ENCODE measurements at regions not wholly inside any gene's neighbourhood (a gene's known extent, or its start where the extent isn't known, plus 50 kb on each side); places are given as distances from the start of the nearest gene placed in this dataset.
"Not testable (repeated sequence)": the region's sequence is repeated elsewhere in the genome, so short reads cannot be mapped to it uniquely, and the experiment has no call there.

DNA sequence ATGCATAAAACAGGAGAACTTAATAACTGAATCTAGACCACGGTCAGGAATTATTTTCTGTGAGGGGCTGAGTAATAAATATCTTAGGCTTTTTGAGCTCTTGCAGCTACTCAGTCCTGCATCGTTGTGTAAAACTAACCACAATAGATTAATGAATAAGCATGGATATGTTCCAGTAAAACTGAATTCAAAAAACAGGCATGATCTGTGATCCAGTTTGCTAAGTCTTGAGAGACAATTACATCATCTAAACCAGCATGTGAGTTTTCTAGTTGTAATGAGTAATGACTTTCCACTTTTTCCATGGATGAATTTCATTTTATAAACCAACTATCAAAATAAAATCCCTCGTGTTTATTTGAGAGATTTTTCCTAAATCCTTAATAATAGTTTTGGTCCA, 336.8 kb downstream of the RFPL4B start:
- TF ChIP-seq CTCF (IDR thresholded peaks at IDR 0.05) (no peak), POLR2A (IDR thresholded peaks at IDR 0.05) (no peak)
- intact Hi-C loops (cut with DNase I; ENCODE audit: low total_unique reads) = no loop called here
- no peaks in the 10 kb centered on the region for H3K9me3 ChIP-seq
- DNase-seq = no peak
- peaks cover 0 to 4% of the 10 kb centered on the region in 2 donors for H3K36me3 ChIP-seq
- no peak overlapping the region for H3K4me3 ChIP-seq
- H3K4me1 ChIP-seq = no peaks in the 10 kb centered on the region
- H3K27me3 ChIP-seq = no peaks in the 10 kb centered on the region
- no peak overlapping the region for H3K27ac ChIP-seq

DNA sequence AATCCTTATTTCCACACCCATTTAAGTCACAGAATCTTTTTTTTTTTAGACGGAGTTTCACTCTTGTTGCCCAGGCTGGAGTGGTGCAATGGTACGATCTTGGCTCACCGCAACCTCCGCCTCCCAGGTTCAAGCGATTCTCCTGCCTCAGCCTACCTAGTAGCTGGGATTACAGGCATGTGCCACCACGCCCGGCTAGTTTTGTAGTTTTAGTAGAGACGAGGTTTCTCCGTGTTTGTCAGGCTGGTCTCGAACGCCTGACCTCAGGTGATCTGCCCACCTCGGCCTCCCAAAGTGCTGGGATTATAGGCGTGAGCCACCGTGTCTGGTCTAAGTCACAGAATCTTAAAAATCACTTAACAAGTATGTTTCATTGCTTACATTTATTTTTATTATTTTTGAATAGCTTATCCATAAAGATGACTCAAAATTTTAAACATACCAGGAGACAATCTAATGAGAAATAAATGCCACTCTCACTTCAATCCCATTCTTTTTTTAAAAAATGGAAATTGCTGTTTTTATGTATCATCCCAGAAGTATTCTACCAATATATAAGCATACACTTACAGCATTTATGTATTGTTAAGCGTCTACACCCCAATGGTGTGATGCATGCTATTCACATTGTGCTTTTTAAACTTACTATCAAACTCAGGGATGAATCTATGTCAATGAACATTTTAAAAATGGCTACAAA, 338.5 kb downstream of the RFPL4B start:
- H3K27ac ChIP-seq; DNase-seq; H3K36me3 ChIP-seq; H3K4me1 ChIP-seq; H3K4me3 ChIP-seq; H3K27me3 ChIP-seq; H3K9me3 ChIP-seq; intact Hi-C loops (cut with DNase I; ENCODE audit: low total_unique reads): not testable (repeated sequence)

- H3K4me3 ChIP-seq; intact Hi-C loops (cut with DNase I; ENCODE audit: low total_unique reads); H3K27ac ChIP-seq: not testable (repeated sequence)
Measured at GRCh38 chr6:112688487-112689165, 341.5 kb downstream of the RFPL4B start.

DNA sequence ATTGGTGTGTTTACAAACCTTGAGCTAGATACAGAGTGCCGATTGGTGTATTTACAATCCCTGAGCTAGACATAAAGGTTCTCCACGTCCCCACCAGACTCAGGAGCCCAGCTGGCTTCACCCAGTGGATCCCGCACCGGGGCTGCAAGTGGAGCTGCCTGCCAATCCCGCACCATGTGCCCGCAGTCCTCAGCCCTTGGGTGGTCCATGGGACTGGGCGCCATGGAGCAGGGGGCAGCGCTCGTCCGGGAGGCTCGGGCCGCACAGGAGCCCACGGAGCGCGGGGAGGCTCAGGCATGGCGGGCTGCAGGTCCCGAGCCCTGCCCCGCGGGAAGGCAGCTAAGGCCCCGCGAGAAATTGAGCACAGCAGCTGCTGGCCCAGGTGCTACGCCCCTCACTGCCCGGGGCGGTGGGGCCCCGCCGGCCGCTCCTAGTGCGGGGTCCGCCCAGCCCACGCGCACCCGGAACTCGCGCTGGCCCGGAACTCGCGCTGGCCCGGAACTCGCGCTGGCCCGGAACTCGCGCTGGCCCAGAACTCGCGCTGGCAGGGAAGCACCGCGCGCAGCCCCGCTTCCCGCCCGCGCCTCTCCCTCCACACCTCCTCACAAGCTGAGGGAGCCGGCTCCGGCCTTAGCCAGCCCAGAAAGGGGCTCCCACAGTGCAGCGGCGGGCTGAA, 342.2 kb downstream of the RFPL4B start:
- H3K27me3 ChIP-seq; DNase-seq; H3K4me3 ChIP-seq; intact Hi-C loops (cut with DNase I; ENCODE audit: low total_unique reads); H3K36me3 ChIP-seq; H3K4me1 ChIP-seq; H3K27ac ChIP-seq; H3K9me3 ChIP-seq: not testable (repeated sequence)

More at GRCh38 chr6:112688487-112689165, 341.5 kb downstream of the RFPL4B start:
- not testable (repeated sequence) for H3K9me3 ChIP-seq, H3K4me1 ChIP-seq, H3K36me3 ChIP-seq, H3K27me3 ChIP-seq, DNase-seq

DNA sequence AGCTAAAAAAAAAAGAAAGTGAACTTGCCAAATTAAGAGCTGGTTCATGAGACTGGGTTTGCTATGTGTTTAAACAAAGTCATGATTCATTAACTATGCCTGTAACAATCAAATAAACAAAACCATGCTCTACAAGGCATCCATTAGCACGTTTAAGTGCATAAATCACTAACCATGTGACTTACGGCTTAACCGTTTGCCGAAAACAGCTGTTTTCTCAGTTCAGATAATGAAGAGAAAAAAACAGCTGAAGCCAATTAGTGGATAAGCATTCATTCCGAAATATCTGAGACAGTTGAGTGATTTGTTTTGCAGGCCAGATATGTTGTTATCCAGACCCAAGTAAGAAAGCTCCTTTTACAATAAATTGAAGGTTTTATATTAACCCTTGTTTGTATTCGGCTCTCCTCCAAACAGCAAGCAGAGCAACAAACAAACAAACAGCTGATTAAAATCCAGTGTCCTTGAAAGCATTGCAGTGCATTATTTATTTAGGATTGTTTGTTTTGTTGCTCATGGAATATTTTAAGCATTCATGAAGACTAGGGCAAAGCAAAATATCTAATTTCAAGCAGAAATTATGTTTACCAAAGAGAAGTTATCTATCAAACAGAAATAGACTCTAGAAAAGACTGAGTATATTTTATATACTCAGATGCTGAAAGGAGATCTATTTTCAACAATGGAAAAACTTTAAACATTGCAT, 343.5 kb downstream of the RFPL4B start:
- H3K4me3 ChIP-seq = no peak overlapping the region
- no peak for DNase-seq
- intact Hi-C loops (cut with DNase I; ENCODE audit: low total_unique reads) = no loop called here
- H3K9me3 ChIP-seq = no peaks in the 10 kb centered on the region
- H3K4me1 ChIP-seq = no peaks in the 10 kb centered on the region
- no peaks in the 10 kb centered on the region for H3K27me3 ChIP-seq
- H3K36me3 ChIP-seq = no peaks in the 10 kb centered on the region
- no peak overlapping the region for H3K27ac ChIP-seq
- no peak for TF ChIP-seq POLR2A (IDR thresholded peaks at IDR 0.05)
- TF ChIP-seq CTCF (IDR thresholded peaks at IDR 0.05) = no peak

GRCh38 chr6:112691289-112691688, 344.2 kb downstream of the RFPL4B start:
- no peak for TF ChIP-seq POLR2A (IDR thresholded peaks at IDR 0.05)
- intact Hi-C loops (cut with DNase I; ENCODE audit: low total_unique reads) = no loop called here
- Histone ChIP-seq H3K4me3 (no peak overlapping the region), H3K4me1 (no peaks in the 10 kb centered on the region), H3K36me3 (no peaks in the 10 kb centered on the region), H3K27ac (no peak overlapping the region), H3K27me3 (no peaks in the 10 kb centered on the region), H3K9me3 (no peaks in the 10 kb centered on the region)
- DNase-seq = no peak

DNA sequence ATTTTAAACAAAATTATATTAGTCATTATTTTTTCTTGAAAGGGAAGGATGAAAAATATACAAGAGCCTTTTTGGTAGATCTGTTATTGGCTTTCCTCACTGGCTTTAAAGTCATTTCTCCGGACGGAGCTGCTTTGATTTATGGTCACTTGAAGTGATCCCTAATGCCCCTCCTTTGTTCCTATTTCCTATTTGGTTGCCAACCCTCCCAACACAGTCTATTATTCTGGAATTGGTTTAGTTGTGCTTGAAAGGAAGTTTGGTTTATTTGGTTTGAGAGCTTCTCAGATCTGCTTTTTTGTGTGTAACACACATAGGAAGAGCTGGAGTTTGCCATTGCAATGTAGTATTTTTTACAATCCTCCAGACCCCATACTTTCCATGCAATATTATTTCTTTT, 347.9 kb downstream of the RFPL4B start:
- Histone ChIP-seq H3K27me3 (no peaks in the 10 kb centered on the region), H3K4me1 (no peaks in the 10 kb centered on the region), H3K27ac (no peak overlapping the region), H3K9me3 (no peaks in the 10 kb centered on the region), H3K4me3 (no peak overlapping the region), H3K36me3 (no peaks in the 10 kb centered on the region)
- no peak for DNase-seq
- intact Hi-C loops (cut with DNase I; ENCODE audit: low total_unique reads) = no loop called here
- no peak for TF ChIP-seq CTCF (IDR thresholded peaks at IDR 0.05)
- TF ChIP-seq POLR2A (IDR thresholded peaks at IDR 0.05) = no peak
